ENCODE measurements at regions not wholly inside any gene's neighbourhood (a gene's known extent, or its start where the extent isn't known, plus 50 kb on each side); places are given as distances from the start of the nearest gene placed in this dataset.

DNA sequence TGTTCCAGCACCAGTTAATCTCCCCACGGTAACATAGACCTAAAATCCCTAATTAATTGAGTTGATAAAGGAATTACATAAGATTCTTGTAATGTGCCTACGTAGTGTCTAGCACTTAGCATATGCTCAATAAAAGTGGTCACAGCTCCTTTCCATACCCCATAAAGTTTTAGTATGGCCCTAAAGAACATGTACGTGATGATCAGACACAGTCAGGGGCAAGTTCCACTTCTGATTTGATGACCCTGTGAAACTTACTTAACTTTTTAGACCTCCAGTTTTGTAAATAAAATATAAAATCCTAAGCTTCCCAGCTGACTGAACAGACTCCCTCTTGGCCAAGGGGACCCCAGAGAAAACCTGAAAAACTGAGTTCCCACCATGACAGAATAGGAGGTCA lies 391.3 kb upstream of the ERCC4 start (continued):
- no peak for TF ChIP-seq CTCF (IDR thresholded peaks at IDR 0.05; ENCODE audit: low read depth, low read length, missing input control)
- TF ChIP-seq FOXA2 (IDR thresholded peaks at IDR 0.05): no peak
- no peak for TF ChIP-seq TAF1 (conservative IDR thresholded peaks at IDR 0.05)

- H3K9ac ChIP-seq (ENCODE audit: low read depth in 1 of 2, low read length in 2 of 2): no peak overlapping the region
- no peak overlapping the region for H3K27ac ChIP-seq (ENCODE audit: low read depth in 1 of 2, low read length in 2 of 2)
- no peaks in the 10 kb centered on the region for H3K27me3 ChIP-seq (ENCODE audit: control insufficient read depth in 4 of 4, insufficient read depth in 4 of 4, low read length in 3 of 4)
- WGBS: 57% methylated on average over 3 of the region's 3 CpGs
- no peaks in the 10 kb centered on the region for H3K9me3 ChIP-seq (ENCODE audit: control insufficient read depth in 4 of 4, low read length in 3 of 4)
- no peaks in the 10 kb centered on the region for H3K4me1 ChIP-seq (ENCODE audit: control insufficient read depth in 4 of 4, insufficient read depth in 4 of 4, low read length in 3 of 4)
- TF ChIP-seq RXRA (IDR thresholded peaks at IDR 0.05): no peak
- TF ChIP-seq, protein P1, sequence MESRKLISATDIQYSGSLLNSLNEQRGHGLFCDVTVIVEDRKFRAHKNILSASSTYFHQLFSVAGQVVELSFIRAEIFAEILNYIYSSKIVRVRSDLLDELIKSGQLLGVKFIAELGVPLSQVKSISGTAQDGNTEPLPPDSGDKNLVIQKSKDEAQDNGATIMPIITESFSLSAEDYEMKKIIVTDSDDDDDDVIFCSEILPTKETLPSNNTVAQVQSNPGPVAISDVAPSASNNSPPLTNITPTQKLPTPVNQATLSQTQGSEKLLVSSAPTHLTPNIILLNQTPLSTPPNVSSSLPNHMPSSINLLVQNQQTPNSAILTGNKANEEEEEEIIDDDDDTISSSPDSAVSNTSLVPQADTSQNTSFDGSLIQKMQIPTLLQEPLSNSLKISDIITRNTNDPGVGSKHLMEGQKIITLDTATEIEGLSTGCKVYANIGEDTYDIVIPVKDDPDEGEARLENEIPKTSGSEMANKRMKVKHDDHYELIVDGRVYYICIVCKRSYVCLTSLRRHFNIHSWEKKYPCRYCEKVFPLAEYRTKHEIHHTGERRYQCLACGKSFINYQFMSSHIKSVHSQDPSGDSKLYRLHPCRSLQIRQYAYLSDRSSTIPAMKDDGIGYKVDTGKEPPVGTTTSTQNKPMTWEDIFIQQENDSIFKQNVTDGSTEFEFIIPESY (IDR thresholded peaks at IDR 0.05): no peak
- no peak for TF ChIP-seq CTCF (IDR thresholded peaks at IDR 0.05; ENCODE audit: low read depth, low read length, missing input control)
- TF ChIP-seq SP1 (IDR thresholded peaks at IDR 0.05): no peak
- no peak for TF ChIP-seq RAD21 (IDR thresholded peaks at IDR 0.05)
- no peak for TF ChIP-seq JUND (IDR thresholded peaks at IDR 0.05)
- no peak for TF ChIP-seq FOXA2 (IDR thresholded peaks at IDR 0.05)
- no peak for TF ChIP-seq HNF4G (IDR thresholded peaks at IDR 0.05)
- no peak for TF ChIP-seq ATF3 (IDR thresholded peaks at IDR 0.05)
- TF ChIP-seq NR2F2 (IDR thresholded peaks at IDR 0.05): no peak
- TF ChIP-seq MAX (IDR thresholded peaks at IDR 0.05): no peak
- TF ChIP-seq HNF4A (conservative IDR thresholded peaks at IDR 0.05): no peak
- no peak for TF ChIP-seq YY1 (IDR thresholded peaks at IDR 0.05)
- no peak for TF ChIP-seq TAF1 (conservative IDR thresholded peaks at IDR 0.05)
- no peak for TF ChIP-seq EGR1 (IDR thresholded peaks at IDR 0.05; ENCODE audit: low read depth in 2 of 2)
- H3K4me3 ChIP-seq (ENCODE audit: low read depth in 1 of 3, low read length in 3 of 3): no peak overlapping the region
- DNase-seq (ENCODE audit: low spot score): no peak
- H3K36me3 ChIP-seq (ENCODE audit: control insufficient read depth in 4 of 4, insufficient read depth in 3 of 4, low read depth in 1 of 4, low read length in 3 of 4): no peaks in the 10 kb centered on the region
Observed at GRCh38 chr16:13529193-13529982, 390.6 kb upstream of the ERCC4 start.

Data from liver (tissue), 8 donors.